OCI-LY7 (cell line): ENCODE measurements at regions not wholly inside any gene's neighbourhood (a gene's known extent, or its start where the extent isn't known, plus 50 kb on each side); places are given as distances from the start of the nearest gene placed in this dataset.

Experiments
- BruUV-seq: library from RNA; stranded (reverse); fragments of 400-500 nt; replicated peaks from 2 replicates; lab custom pipeline; 2021; lab: Mats Ljungman, UMichigan
- CTCF ChIA-PET: fragments of 300-600 bp; sonication (Branson Sonifier 250); formaldehyde crosslinking; loops from one replicate; lab custom pipeline; 2022; ENCODE audit warnings: antibody characterized with exemption; ENCODE audit not compliant: unreplicated experiment; lab: Charles Lee
- POLR2A ChIA-PET: fragments of 300-600 bp; sonication (Branson Sonifier 250); formaldehyde crosslinking; loops from one replicate; lab custom pipeline; 2022; ENCODE audit warnings: antibody characterized with exemption; lab: Charles Lee
- DNase-seq: peaks from one replicate; pipeline ENCODE4 v3.0.0-alpha.2; 2015; ENCODE audit warnings: low spot score
- H2AFZ ChIP-seq: fragments of 200-600 bp; sonication (generic), shearing (Covaris generic); 2 replicates; pipeline ENCODE4 v1.6.1; 2014; ENCODE audit warnings: mild to moderate bottlenecking, antibody characterized with exemption, low read length, moderate library complexity
- H3K27ac ChIP-seq: fragments of 200-600 bp; sonication (generic); 2 replicates; pipeline ENCODE4 v1.5.1; 2014; ENCODE audit warnings: mixed run types, low read depth, mild to moderate bottlenecking, moderate library complexity, low read length, inconsistent platforms; ENCODE audit not compliant: poor library complexity, severe bottlenecking
- H3K36me3 ChIP-seq: fragments of 200-600 bp; sonication (generic); 2 replicates; pipeline ENCODE4 v1.6.1; 2014; ENCODE audit warnings: mild to moderate bottlenecking, antibody characterized with exemption, low read length, moderate library complexity, mixed read lengths; ENCODE audit not compliant: insufficient read depth
- H3K4me1 ChIP-seq: fragments of 200-600 bp; sonication (generic); 2 replicates; pipeline ENCODE4 v1.5.1; 2014; ENCODE audit warnings: mild to moderate bottlenecking, low read length; ENCODE audit not compliant: insufficient read depth, poor library complexity, severe bottlenecking
- H3K4me2 ChIP-seq: fragments of 200-600 bp; sonication (generic); 2 replicates; pipeline ENCODE4 v1.6.1; 2014; ENCODE audit warnings: mild to moderate bottlenecking, low read length
- H3K4me3 ChIP-seq: fragments of 200-600 bp; sonication (generic); 2 replicates; pipeline ENCODE4 v1.5.1; 2014; ENCODE audit warnings: mild to moderate bottlenecking, low read depth, low read length; ENCODE audit not compliant: poor library complexity, severe bottlenecking
- H3K79me2 ChIP-seq: fragments of 200-600 bp; sonication (generic); 2 replicates; pipeline ENCODE4 v1.6.1; 2016; ENCODE audit warnings: low read depth, mild to moderate bottlenecking, low read length, moderate library complexity, mixed read lengths; ENCODE audit not compliant: insufficient read depth
- H3K9me2 ChIP-seq: fragments of 200-600 bp; sonication (generic); 2 replicates; pipeline ENCODE4 v1.6.1; 2016; ENCODE audit warnings: mild to moderate bottlenecking, low read length, mixed read lengths; ENCODE audit not compliant: insufficient read depth
- H3K9me3 ChIP-seq: fragments of 200-600 bp; sonication (generic); 2 replicates; pipeline ENCODE4 v1.6.1; 2014; ENCODE audit warnings: mild to moderate bottlenecking, mixed run types, low read length, mixed read lengths
- H4K20me1 ChIP-seq: fragments of 200-600 bp; sonication (generic); 2 replicates; pipeline ENCODE4 v1.6.1; 2014; ENCODE audit warnings: mild to moderate bottlenecking, antibody characterized with exemption, low read length, moderate library complexity, mixed read lengths; ENCODE audit not compliant: insufficient read depth
- EZH2phosphoT487 ChIP-seq: fragments of 200-600 bp; sonication (generic); IDR thresholded peaks from 2 replicates; pipeline ENCODE4 v1.6.1; 2018; ENCODE audit warnings: low read depth, borderline replicate concordance, mild to moderate bottlenecking, mixed run types, antibody characterized with exemption, low read length, moderate library complexity, mixed read lengths
- intact Hi-C: fragments of 100-400 bp; cut with micrococcal nuclease; formaldehyde crosslinking; loops from one replicate; pipeline ENCODE4 v1.10.0; 2022; ENCODE audit not compliant: unreplicated experiment
- TF ChIP-seq, protein P1 (sequence below): fragments of 200-600 bp; sonication (generic); conservative IDR thresholded peaks from 2 replicates; pipeline ENCODE4 v1.5.1; 2014; ENCODE audit warnings: mild to moderate bottlenecking, antibody characterized with exemption, low read length, moderate library complexity, mixed read lengths

GRCh38 chr17:70834039-70834438, 664.7 kb downstream of the KCNJ2 start:
- H3K27ac ChIP-seq, result no peak overlapping the region
- H3K9me2 ChIP-seq, result no peaks in the 10 kb centered on the region
- intact Hi-C loops, result no loop called here
- H3K4me1 ChIP-seq, result no peaks in the 10 kb centered on the region
- no peaks in the 10 kb centered on the region for H3K36me3 ChIP-seq
- H3K4me2 ChIP-seq, result no peak overlapping the region
- H3K79me2 ChIP-seq, result no peaks in the 10 kb centered on the region
- TF ChIP-seq EZH2phosphoT487, result no peak
- TF ChIP-seq, protein P1, sequence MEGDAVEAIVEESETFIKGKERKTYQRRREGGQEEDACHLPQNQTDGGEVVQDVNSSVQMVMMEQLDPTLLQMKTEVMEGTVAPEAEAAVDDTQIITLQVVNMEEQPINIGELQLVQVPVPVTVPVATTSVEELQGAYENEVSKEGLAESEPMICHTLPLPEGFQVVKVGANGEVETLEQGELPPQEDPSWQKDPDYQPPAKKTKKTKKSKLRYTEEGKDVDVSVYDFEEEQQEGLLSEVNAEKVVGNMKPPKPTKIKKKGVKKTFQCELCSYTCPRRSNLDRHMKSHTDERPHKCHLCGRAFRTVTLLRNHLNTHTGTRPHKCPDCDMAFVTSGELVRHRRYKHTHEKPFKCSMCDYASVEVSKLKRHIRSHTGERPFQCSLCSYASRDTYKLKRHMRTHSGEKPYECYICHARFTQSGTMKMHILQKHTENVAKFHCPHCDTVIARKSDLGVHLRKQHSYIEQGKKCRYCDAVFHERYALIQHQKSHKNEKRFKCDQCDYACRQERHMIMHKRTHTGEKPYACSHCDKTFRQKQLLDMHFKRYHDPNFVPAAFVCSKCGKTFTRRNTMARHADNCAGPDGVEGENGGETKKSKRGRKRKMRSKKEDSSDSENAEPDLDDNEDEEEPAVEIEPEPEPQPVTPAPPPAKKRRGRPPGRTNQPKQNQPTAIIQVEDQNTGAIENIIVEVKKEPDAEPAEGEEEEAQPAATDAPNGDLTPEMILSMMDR, result no peak
- H2AFZ ChIP-seq, result no peak overlapping the region
- no peak for DNase-seq
- no peaks in the 10 kb centered on the region for H3K9me3 ChIP-seq
- no peaks in the 10 kb centered on the region for H4K20me1 ChIP-seq
- POLR2A ChIA-PET, result interaction anchor here (0.6 kb wide), 1 partner anchor 51 kb away, joined by 3 read pairs; no protein-coding TSS in a partner anchor
- BruUV-seq, result no TSS peak
- H3K4me3 ChIP-seq, result no peak overlapping the region
- CTCF ChIA-PET, result no interaction called here

DNA sequence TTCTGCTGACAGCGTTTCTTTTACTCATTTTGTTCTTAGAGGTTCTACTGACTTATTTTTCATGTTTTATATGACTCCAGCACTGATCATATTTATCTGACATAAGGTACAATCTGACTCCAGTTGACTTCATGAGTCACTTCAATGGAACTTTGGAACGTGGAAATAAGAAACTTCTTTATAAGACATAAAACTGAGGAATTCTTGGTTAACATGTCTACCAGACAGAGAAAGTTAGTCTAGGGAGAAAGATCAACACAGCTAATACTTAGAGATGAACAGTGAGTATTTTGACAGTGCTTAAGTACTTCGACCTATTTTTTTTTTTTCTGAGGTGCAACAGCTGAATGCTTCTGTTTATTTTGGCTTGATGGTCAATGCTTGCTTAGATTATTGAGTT, 679.5 kb downstream of the KCNJ2 start:
- BruUV-seq, result no TSS peak
- intact Hi-C loops, result no loop called here

More for the DNA sequence above, 679.5 kb downstream of the KCNJ2 start:
- Histone ChIP-seq H2AFZ (no peak overlapping the region), H4K20me1 (no peaks in the 10 kb centered on the region), H3K9me3 (no peaks in the 10 kb centered on the region), H3K36me3 (no peaks in the 10 kb centered on the region), H3K4me2 (no peak overlapping the region), H3K79me2 (no peaks in the 10 kb centered on the region), H3K4me3 (no peak overlapping the region), H3K9me2 (no peaks in the 10 kb centered on the region), H3K27ac (no peak overlapping the region), H3K4me1 (no peaks in the 10 kb centered on the region)
- ChIA-PET POLR2A (interaction anchor here (0.9 kb wide), 1 partner anchor 1718 kb away, joined by 3 read pairs; no protein-coding TSS in a partner anchor), CTCF (no interaction called here)
- no peak for TF ChIP-seq EZH2phosphoT487
- TF ChIP-seq, protein P1, result no peak
- DNase-seq, result no peak
